Activated naive CD4-positive, alpha-beta T cell treated with anti-CD3 and anti-CD28 coated beads for 36 hours (primary cell): ENCODE measurements at regions not wholly inside any gene's neighbourhood (a gene's known extent, or its start where the extent isn't known, plus 50 kb on each side); places are given as distances from the start of the nearest gene placed in this dataset.

ENCODE experiments used
- CTCF ChIA-PET: fragments of 350-600 bp; sonication (Branson Sonifier 250); formaldehyde crosslinking; loops from one replicate; lab custom pipeline; 2021; ENCODE audit warnings: antibody characterized with exemption; lab: Charles Lee
- DNase-seq: peaks from one replicate; pipeline ENCODE4 v3.0.0-alpha.2; 2020
- H3K27ac Mint-ChIP-seq: one replicate; pipeline ENCODE4 v1.8.0; 2021; ENCODE audit warnings: mild to moderate bottlenecking, mixed read lengths
- H3K27me3 Mint-ChIP-seq: one replicate; pipeline ENCODE4 v1.8.0; 2021; ENCODE audit warnings: low read depth, mixed read lengths
- H3K36me3 Mint-ChIP-seq: one replicate; pipeline ENCODE4 v1.8.0; 2021; ENCODE audit warnings: low read depth, mixed read lengths
- H3K4me1 Mint-ChIP-seq: one replicate; pipeline ENCODE4 v1.8.0; 2021; ENCODE audit warnings: low read depth, mixed read lengths
- H3K4me3 Mint-ChIP-seq: one replicate; pipeline ENCODE4 v1.8.0; 2021; ENCODE audit warnings: mild to moderate bottlenecking, moderate library complexity, mixed read lengths
- H3K9me3 Mint-ChIP-seq: one replicate; pipeline ENCODE4 v1.8.0; 2021; ENCODE audit warnings: mixed read lengths
- intact Hi-C: fragments of 100-400 bp; cut with micrococcal nuclease; formaldehyde crosslinking; loops from one replicate; pipeline ENCODE4 v1.15.1; 2023

DNA sequence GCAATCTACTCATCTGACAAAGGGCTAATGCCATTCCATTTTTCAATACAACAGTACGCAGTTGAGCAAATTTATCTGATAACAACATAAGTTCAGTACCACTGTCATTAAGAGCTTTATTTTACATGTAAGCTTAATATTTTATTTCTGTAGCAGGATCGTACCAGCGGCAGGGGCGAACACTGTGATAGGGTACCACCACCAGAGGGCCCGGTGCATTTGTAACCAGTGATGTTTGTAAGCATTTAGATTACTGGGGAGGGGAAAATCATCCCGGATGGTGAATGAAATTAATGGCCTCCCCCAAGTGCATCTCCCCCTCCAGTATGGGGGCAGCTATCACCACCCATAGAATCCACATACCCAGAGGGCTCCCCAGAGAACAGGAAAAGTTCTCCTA, 179.0 kb downstream of the ADGRA3 start:
- H3K27ac Mint-ChIP-seq: no peak overlapping the region
- intact Hi-C loops: no loop called here
- H3K4me3 Mint-ChIP-seq: no peak overlapping the region
- no peaks in the 10 kb centered on the region for H3K36me3 Mint-ChIP-seq
- no peak for DNase-seq
- H3K9me3 Mint-ChIP-seq: no peaks in the 10 kb centered on the region
- H3K4me1 Mint-ChIP-seq: no peaks in the 10 kb centered on the region
- H3K27me3 Mint-ChIP-seq: no peaks in the 10 kb centered on the region
- CTCF ChIA-PET: interaction anchor here (0.6 kb wide), 1 partner anchor 448 kb away, joined by 3 read pairs; no protein-coding TSS in a partner anchor

DNA sequence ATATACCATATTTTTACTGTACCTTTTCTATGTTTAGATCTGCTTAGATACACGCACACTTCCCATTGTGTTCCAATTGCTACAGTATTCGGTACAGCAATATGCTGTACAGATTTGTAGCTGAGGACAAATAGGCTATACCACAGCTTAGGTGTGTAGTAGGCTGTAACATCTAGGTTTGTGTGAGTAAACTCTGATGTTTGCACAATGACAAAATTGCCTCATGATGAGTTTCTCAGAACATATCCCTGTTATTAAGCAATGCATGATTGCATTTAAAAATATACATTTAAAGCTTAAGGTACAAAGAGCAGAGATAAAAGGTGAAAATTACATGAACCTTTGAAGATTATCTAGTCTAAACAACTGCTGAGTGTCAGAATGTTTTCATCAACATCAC, 181.7 kb downstream of the ADGRA3 start:
- Mint-ChIP-seq H3K4me3 (no peak overlapping the region), H3K4me1 (no peaks in the 10 kb centered on the region), H3K36me3 (no peaks in the 10 kb centered on the region), H3K27me3 (no peaks in the 10 kb centered on the region), H3K27ac (no peak overlapping the region), H3K9me3 (peaks cover 3% of the 10 kb centered on the region)
- intact Hi-C loops: no loop called here
- DNase-seq: no peak
- CTCF ChIA-PET: interaction anchor here (1.6 kb wide), 1 partner anchor 545 kb away, joined by 6 read pairs; no protein-coding TSS in a partner anchor

DNA sequence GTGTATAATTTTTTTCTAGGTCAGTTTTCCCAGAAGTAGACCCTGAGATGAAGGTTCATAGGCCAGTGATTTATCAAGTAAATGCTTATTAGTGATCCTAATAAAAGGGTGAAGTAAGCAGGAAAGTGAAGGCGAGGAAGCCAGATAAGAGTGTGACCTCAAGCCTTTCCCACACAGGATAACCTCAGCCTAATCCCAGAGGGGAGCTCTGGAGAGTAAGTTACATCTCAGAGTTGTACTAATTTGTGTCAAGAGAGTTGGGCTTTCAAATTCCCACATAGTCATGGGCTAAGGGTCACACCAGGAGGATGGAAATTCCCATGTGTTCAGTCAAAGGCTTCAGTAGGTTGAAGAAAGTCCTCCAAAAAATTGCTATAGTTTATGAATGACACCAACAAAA, 191.4 kb downstream of the ADGRA3 start:
- no peaks in the 10 kb centered on the region for H3K36me3 Mint-ChIP-seq
- DNase-seq: no peak
- no peak overlapping the region for H3K27ac Mint-ChIP-seq
- CTCF ChIA-PET: no interaction called here
- intact Hi-C loops: no loop called here
- peaks cover 3% of the 10 kb centered on the region for H3K9me3 Mint-ChIP-seq
- no peak overlapping the region for H3K4me3 Mint-ChIP-seq
- H3K27me3 Mint-ChIP-seq: no peaks in the 10 kb centered on the region
- no peaks in the 10 kb centered on the region for H3K4me1 Mint-ChIP-seq

DNA sequence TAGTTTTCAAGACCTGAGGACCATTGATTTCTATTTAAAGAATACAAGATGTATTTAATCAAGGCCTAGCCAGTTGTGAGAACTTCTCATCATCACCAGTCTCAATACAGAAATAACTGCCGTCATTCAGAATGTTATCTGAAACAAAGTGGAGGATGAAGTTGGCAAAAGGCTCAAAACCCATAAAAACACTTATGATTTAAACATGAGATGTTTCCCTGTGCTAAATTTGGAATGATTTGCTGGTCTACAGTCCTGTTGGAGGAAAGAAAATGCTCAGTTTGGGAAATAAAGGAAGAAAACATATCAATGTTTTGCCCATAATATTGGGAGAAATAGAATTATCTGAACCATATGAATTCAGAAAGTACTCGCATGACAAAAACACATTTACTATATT, 192.2 kb downstream of the ADGRA3 start:
- H3K9me3 Mint-ChIP-seq: no peaks in the 10 kb centered on the region
- no peak overlapping the region for H3K4me3 Mint-ChIP-seq
- no peaks in the 10 kb centered on the region for H3K36me3 Mint-ChIP-seq
- no peaks in the 10 kb centered on the region for H3K27me3 Mint-ChIP-seq
- no peak overlapping the region for H3K27ac Mint-ChIP-seq
- CTCF ChIA-PET: no interaction called here
- intact Hi-C loops: no loop called here
- DNase-seq: no peak
- no peaks in the 10 kb centered on the region for H3K4me1 Mint-ChIP-seq

DNA sequence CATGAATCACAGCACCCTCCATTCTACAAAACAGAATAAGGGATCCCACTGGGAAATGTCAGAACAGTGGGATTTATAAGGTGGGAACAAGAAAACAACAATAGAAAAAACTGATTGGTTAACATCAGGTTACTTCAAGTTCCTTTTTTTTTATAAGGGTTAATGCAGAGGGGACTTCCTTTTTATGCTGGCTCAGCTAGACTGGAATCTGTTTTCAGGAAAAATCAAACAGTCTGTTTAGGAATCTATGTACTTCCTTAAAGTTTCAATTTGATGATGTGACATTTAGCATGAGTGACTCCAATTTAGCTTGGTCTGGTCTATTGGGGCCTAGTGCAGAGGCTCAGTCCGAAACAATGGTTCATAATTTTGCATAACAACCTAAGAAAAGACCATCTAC, 192.9 kb downstream of the ADGRA3 start:
- Mint-ChIP-seq H3K27me3 (no peaks in the 10 kb centered on the region), H3K4me1 (no peaks in the 10 kb centered on the region), H3K4me3 (no peak overlapping the region), H3K36me3 (no peaks in the 10 kb centered on the region), H3K9me3 (no peaks in the 10 kb centered on the region), H3K27ac (no peak overlapping the region)
- CTCF ChIA-PET: no interaction called here
- intact Hi-C loops: no loop called here
- no peak for DNase-seq

DNA sequence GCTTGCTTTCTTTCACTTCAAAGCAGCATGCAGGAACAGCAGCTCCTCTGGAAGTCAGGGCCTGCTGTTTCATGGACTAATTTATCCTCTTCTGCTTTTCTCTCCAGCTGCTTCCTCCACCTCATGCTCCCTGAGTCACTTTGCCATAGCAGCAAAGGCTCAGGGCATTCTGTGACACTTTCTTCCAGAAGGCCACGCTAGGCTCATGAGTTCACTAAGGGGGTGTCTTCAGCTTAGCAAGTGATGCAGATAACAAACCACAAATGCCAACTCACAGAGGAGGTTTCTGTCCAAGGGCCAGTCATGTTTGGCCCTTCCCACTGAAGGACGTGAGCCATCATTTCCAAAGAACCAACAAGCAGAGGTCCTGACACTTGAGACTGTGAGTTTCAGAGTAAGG, 200.2 kb downstream of the ADGRA3 start:
- Mint-ChIP-seq H3K4me1 (no peaks in the 10 kb centered on the region), H3K27ac (no peak overlapping the region), H3K4me3 (no peak overlapping the region), H3K36me3 (no peaks in the 10 kb centered on the region), H3K9me3 (no peaks in the 10 kb centered on the region), H3K27me3 (no peaks in the 10 kb centered on the region)
- intact Hi-C loops: no loop called here
- no peak for DNase-seq
- CTCF ChIA-PET: no interaction called here

DNA sequence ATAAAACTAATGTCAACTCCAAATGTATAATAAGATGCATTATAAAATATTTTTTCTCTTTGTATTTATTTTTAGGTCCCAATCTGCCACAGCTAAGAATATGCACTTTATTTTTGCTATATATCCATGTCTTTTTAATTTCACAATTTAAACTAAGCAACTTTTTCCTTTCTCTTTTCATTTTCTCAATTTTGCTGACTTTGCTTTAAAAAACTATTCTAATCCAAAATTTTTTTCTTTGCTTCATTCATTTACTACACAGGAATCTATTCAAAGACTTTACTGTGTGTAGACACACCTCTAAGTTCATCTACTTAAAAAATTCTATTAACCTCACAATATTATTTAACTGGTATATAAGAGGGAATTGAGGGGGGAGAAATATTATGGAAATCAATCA, 201.9 kb downstream of the ADGRA3 start:
- DNase-seq: no peak
- intact Hi-C loops: no loop called here
- CTCF ChIA-PET: no interaction called here
- Mint-ChIP-seq H3K9me3 (no peaks in the 10 kb centered on the region), H3K36me3 (no peaks in the 10 kb centered on the region), H3K4me1 (no peaks in the 10 kb centered on the region), H3K27me3 (no peaks in the 10 kb centered on the region), H3K27ac (no peak overlapping the region), H3K4me3 (no peak overlapping the region)

DNA sequence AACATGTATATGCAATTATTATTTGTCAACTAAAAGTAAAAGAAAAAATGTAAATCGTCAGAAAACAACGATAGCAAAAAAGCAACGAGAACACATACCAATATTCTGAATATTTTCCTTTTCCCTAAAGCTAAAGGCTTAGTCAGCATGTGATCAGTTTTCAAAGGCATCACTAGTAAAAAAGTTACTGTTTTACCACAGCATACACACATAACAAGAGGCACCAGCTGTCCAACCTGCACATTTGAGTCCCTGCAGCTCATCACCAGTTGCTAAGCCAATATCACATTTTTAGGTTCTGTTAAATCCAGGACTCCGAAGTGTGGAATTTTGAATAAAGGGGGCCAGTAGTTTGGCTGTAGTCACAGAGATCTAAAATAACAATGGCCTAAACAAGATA, 203.8 kb downstream of the ADGRA3 start:
- intact Hi-C loops: no loop called here
- CTCF ChIA-PET: no interaction called here
- no peaks in the 10 kb centered on the region for H3K36me3 Mint-ChIP-seq
- no peak for DNase-seq
- no peaks in the 10 kb centered on the region for H3K4me1 Mint-ChIP-seq
- no peak overlapping the region for H3K4me3 Mint-ChIP-seq
- no peaks in the 10 kb centered on the region for H3K9me3 Mint-ChIP-seq
- H3K27ac Mint-ChIP-seq: no peak overlapping the region
- no peaks in the 10 kb centered on the region for H3K27me3 Mint-ChIP-seq

DNA sequence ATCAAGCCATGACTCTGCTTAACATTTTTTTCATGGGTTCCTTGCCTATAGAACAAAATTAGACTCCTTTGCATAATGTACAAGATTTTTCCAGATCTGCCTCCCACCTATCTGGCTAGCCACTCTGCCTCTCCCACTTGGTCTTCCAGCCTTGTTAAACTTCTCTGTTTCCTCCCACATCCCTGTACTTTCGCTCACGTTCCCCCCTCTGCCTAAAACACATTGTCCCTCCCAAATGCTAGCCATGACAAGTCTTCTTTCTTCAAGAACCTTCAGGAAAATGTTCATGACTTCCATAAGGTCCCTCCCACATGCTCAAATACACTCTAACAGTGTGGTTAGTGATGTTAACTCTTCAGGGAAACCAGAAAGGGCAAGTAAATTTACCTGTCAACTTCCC, 214.6 kb downstream of the ADGRA3 start:
- CTCF ChIA-PET: no interaction called here
- H3K36me3 Mint-ChIP-seq: peaks cover 3% of the 10 kb centered on the region
- H3K4me1 Mint-ChIP-seq: no peaks in the 10 kb centered on the region
- intact Hi-C loops: no loop called here
- H3K9me3 Mint-ChIP-seq: peaks cover 9% of the 10 kb centered on the region
- H3K4me3 Mint-ChIP-seq: no peak overlapping the region
- peaks cover 7% of the 10 kb centered on the region for H3K27me3 Mint-ChIP-seq
- H3K27ac Mint-ChIP-seq: no peak overlapping the region
- no peak for DNase-seq

DNA sequence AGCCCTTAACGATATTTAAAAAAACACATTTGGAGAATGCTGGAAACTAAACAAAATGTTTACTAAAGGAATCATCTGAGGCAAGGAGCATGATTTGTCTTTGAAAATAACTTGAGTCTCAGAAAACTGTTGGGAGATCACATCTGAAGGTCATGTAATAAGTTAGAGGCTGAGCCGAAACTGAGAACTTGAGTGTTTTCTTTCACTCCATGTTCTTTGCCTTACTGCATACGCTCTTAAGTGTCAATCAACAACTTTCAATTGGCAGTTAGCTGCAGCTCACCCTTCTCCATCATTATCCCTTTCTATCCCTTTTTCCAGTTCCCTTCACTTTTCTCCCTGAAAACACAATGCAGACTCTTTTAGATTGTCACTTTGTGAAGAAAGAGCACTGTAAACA, 216.2 kb downstream of the ADGRA3 start:
- Mint-ChIP-seq H3K36me3 (peaks cover 3% of the 10 kb centered on the region), H3K27ac (no peak overlapping the region), H3K4me1 (no peaks in the 10 kb centered on the region), H3K27me3 (peaks cover 4% of the 10 kb centered on the region), H3K4me3 (no peak overlapping the region), H3K9me3 (peaks cover 7% of the 10 kb centered on the region)
- CTCF ChIA-PET: no interaction called here
- DNase-seq: no peak
- intact Hi-C loops: no loop called here

DNA sequence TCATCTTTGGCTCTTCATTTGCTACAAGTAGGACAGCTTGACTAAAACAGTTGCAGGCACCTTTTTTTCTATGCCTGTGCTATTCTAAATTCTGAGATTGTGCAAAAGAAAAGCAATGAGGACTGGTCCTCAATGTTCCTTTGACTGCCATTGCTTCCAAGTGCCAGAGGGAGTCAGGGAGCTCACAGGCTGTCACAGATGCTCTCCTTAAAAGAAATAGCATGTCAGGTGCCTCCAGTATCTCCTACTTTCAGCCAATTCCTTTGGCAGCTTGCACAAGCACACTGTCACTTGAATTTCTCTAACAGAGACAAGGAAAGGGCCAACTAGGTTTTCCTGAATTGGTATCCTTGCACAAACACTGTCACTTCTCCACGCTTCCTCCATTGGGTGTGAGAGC, 228.2 kb downstream of the ADGRA3 start:
- no peak overlapping the region for H3K4me3 Mint-ChIP-seq
- no peaks in the 10 kb centered on the region for H3K4me1 Mint-ChIP-seq
- H3K27ac Mint-ChIP-seq: no peak overlapping the region
- H3K36me3 Mint-ChIP-seq: peaks cover 5% of the 10 kb centered on the region
- peaks cover 9% of the 10 kb centered on the region for H3K9me3 Mint-ChIP-seq
- no peak for DNase-seq
- CTCF ChIA-PET: no interaction called here
- H3K27me3 Mint-ChIP-seq: peaks cover 7% of the 10 kb centered on the region
- intact Hi-C loops: no loop called here

DNA sequence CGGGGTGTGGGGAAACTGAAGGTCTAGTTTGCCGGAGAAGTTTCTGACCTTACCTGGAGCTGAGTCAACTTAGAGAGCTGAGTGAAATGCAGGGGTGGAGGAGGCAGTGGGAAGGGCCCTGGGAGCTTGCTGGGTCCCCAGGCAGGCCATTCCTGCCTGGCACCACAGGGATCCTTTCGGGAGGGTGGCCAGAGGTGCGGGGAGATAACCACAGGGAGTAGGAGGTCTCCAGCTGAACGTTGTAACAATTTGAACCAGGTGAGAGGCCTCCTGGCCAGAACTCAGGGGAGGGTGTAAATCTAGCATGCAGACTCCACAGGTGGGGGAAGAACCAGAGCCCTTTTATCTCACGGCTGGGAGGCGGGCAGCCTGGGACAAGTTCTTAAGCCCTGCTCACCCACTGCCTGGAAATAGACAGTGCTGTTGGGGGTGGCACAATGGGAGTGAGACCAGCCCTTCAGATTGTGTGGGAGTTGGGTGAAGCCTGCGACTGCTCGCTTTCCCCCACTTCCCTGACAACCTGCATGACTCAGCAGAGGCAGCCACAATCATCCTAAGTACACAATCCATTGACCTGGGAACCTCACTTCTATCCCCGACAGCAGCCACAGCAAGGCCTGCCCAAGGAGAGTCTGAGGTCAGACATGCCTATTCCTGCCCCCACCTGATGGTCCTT, 247.4 kb downstream of the ADGRA3 start:
- Mint-ChIP-seq H3K4me1 (no peaks in the 10 kb centered on the region), H3K27ac (no peak overlapping the region), H3K9me3 (peaks cover 5% of the 10 kb centered on the region), H3K27me3 (no peaks in the 10 kb centered on the region), H3K4me3 (no peak overlapping the region), H3K36me3 (no peaks in the 10 kb centered on the region)
- DNase-seq: no peak
- CTCF ChIA-PET: no interaction called here
- intact Hi-C loops: no loop called here

DNA sequence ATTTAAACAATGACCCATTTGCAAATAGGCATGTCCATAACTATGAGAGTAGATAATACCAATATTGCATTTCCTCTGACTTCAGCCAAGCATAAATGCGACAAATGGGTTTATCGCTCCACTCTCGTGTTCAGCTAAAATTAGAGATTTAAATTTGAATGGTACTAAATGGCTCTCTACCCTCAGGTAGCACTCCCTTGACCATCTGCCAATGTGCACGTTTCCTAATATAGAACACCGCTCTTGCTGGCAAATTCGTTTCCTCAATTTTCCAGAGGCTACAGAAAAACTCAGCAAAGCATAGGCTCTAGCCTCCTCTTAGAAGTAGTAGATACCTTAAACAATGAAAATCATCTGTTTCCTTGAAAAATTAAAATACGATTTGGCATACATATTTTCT, 251.6 kb downstream of the ADGRA3 start:
- H3K27me3 Mint-ChIP-seq: no peaks in the 10 kb centered on the region
- H3K4me3 Mint-ChIP-seq: no peak overlapping the region
- peaks cover 7% of the 10 kb centered on the region for H3K9me3 Mint-ChIP-seq
- intact Hi-C loops: no loop called here
- CTCF ChIA-PET: no interaction called here
- no peak overlapping the region for H3K27ac Mint-ChIP-seq
- H3K36me3 Mint-ChIP-seq: no peaks in the 10 kb centered on the region
- H3K4me1 Mint-ChIP-seq: no peaks in the 10 kb centered on the region
- no peak for DNase-seq
